Activated effector memory CD4-positive, alpha-beta T cell treated with anti-CD3 and anti-CD28 coated beads, Interleukin-2, amount 50 U/mL, for 16 hours (primary cell): ENCODE measurements at regions not wholly inside any gene's neighbourhood (a gene's known extent, or its start where the extent isn't known, plus 50 kb on each side); places are given as distances from the start of the nearest gene placed in this dataset.

Experiments
- DNase-seq: peaks from one replicate; pipeline ENCODE4 v3.0.0-alpha.2; 2020

DNA sequence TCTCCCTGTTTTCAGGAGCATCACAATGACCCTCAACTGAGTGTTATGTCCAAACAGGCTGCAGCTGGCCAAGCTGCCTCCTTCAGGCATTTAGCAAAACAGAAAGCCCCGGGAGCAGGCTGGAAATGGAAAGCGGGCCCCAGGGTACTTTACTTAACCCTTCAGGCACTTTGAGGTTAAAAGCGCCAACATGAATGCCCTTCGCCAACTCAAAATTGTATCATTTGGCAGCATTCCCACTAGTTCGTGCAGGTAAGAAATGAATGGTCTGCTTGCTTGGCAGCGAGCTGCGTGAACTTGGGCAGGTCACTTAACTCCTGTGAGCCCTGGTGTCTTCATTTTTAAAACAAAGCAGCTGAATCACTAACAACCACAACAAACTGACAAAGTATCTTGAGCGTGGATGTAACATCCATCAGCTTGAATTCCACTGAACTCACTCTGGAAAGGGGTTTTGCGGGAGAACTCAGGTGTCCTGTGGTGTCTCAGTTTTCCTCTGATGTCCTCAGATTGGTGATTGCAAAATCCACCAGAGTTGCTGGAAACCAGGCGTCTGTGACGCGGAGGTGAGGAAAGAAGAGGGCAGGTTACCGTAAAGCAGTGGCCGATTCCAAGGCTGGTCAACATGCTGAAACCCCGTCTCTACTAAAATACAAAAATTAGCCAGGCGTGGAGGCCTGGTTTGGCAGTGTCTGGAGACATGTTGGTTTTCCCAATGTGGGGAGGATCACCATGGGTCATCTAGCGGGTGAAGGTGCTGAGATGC is 118.8 kb upstream of the ZNF217 start:
- no peak for DNase-seq

GRCh38 chr20:53711333-53712211 is 117.9 kb upstream of the ZNF217 start:
- no peak for DNase-seq

DNA sequence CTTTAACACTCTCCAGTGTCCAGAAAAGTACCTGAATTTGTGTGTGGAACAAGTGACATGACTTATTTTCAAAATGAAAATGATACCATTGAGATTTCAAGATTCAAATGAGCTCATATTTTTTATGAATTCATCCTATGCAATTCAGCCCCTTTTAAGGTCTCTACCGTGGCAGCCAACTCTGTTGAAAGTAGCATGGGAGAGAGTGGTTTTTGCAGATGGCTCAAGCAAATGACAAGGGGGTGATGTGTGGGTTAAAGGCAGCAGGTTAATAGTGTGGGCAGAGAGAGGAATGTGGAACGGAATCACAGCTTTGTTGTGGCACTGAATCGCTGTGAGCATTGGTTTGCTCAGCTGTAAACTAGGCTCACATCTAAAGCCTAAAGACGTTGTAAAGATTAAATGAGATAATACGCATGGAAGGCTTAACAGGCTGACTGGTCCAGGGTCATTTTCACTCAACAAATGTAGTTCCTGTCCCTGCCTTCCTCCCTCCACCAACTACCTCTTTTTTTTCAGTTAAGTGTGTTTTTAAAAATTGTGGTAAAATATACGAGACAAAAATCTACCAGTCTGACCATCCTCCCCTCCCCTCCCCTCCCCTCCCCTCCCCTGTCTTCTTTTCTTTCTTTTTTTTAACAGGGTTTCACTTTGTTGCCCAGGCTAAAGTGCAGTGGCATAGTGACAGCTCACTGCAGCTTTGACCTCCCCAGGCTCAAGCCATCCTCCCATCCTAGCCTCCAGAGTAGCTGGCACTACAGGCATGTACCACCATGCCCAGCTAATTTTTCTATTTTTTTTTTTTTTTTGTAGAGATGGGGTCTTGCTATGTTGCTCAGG is 114.7 kb upstream of the ZNF217 start:
- DNase-seq: peak; percentile 70

DNA sequence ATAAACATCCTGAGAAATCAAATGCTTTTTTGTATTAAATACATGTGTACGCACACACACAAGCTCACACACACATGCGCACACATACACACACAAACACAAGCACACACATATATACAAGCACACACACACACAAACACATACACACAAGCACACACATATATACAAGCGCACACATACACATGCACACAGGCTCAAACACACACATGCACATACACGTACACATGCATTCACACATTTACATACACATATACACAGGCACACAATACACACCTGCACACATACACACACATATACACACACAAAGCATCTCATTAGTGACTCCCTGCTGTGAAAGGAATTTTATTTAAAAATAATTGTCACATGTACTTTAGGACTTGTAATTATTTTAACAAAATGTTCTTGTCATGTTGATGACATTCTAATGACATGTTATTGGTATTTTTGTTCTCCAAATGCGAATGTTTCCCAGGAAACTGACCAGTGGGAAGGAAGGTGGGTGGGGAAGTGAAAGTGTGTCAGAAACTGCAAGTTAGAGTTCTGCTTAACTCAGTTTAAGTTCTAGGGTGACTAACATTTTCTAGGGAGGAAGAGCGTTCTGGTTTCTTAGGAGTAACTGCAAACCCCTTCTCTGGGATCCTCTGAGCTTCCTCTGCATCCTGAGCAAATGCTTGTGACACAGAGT is 113.9 kb upstream of the ZNF217 start:
- DNase-seq: no peak

GRCh38 chr20:53706466-53707370 is 113.1 kb upstream of the ZNF217 start:
- no peak for DNase-seq

- no peak for DNase-seq
Observed at GRCh38 chr20:53706008-53706465, 112.4 kb upstream of the ZNF217 start.

DNA sequence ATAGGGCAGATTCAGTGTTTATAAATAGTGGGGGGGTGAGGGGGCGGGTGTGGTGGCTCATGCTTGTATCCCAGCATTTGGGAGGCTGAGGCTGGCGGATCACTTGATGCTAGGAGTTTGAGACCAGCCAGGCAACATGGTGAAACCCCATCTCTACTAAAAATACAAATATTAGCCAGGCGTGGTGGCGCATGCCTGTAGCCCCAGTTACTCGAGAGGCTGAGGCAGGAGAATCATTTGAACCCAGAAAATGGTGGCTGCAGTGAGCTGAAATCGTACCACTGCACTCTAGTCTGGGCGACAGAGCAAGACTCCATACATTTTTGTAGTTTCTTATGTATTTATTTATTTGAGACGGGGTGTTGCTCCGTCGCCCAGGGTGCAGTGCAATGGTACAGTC is 109.0 kb upstream of the ZNF217 start:
- DNase-seq: no peak

DNA sequence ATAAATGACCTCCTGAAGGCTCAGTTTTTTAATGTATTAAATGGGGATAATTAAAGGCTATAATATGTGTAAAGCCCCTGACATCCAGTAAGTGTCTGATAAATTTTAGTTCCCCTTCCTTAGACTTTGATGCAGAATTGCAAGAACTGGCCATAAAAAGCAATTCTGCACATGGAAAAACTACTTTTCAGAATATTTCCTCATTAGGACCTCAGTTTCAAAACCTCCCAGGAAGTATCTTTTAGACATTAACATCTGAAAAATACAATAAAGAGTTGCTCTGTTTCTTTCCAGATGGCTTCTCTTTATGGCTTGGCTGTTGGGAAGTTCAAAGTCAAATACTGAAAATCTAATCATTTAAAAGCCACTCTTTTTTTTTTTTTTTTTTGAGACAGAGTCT is 106.3 kb upstream of the ZNF217 start:
- no peak for DNase-seq

- DNase-seq: no peak
Observed at GRCh38 chr20:53699085-53699674, 105.5 kb upstream of the ZNF217 start.

DNA sequence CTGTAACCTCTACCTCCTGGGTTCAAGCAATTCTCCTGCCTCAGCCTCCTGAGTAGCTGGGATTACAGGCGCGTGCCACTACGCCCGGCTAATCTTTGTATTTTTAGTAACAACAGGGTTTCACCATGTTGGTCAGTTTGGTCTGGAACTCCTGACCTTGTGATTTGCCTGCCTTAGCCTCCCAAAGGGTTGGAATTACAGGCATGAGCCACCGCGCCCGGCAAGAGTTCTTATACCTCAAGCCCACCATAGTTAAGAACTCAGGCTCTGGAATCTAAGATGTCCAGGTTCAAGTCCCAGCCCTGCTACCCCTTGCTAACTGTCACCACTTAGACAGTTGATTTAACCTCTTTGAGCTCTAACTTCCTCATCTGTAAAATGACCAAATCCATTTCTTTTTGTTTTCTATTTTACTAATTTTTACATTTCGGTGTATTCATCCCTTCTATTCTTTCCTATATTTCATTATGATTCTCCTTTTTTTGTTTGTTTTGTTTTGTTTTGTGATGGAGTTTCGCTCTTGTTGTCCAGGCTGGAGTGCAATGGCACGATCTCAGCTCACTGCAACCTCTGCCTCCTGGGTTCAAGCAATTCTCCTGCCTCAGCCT is 104.8 kb upstream of the ZNF217 start:
- DNase-seq: no peak

GRCh38 chr20:53695797-53696527 is 102.3 kb upstream of the ZNF217 start:
- DNase-seq: no peak

DNA sequence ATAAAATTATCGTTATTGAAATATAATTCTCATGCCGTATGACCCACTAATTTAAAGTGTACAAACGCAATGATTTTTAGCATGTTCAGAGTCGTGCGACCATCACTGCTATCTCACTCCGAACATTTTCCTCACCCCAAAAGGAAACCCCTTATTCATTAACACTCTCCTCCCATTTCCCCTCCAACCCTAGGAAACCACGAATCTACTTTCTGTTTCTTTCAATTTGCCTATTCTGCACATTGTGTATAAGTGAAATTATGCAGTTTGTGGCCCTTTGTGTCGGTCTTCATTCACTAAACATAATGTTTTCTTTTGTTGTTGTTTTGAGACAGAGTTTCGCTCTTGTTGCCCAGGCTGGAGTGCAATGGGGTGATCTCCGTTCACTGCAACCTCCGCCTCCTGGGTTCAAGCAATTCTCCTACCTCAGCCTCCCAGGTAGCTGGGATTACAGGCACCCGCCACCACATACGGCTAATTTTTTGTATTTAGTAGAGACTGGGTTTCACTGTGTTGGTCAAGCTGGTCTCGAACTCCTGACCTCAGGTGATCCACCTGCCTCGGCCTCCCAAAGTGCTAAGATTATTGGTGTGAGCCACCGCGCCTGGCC is 99.7 kb upstream of the ZNF217 start:
- no peak for DNase-seq

- DNase-seq: no peak
Observed at GRCh38 chr20:53692465-53693067, 98.9 kb upstream of the ZNF217 start.

DNA sequence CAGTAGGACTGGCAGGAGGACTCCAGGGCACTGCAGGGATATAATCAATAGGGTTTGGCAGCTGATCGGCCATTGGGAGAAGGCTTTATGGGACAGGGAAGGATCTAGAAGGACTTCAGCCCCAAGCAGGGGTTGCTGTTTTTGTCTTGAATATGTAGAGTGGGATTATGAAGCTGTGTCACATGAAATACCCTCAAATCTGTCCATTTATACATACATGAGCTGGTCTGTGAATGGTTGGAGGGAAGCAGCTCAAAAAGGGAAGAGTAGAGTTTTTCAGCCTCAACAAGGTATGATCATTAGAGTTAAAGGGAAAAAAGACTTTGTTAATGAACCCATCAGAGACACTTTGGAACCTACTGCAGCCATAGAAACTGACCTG is 98.2 kb upstream of the ZNF217 start:
- no peak for DNase-seq

DNA sequence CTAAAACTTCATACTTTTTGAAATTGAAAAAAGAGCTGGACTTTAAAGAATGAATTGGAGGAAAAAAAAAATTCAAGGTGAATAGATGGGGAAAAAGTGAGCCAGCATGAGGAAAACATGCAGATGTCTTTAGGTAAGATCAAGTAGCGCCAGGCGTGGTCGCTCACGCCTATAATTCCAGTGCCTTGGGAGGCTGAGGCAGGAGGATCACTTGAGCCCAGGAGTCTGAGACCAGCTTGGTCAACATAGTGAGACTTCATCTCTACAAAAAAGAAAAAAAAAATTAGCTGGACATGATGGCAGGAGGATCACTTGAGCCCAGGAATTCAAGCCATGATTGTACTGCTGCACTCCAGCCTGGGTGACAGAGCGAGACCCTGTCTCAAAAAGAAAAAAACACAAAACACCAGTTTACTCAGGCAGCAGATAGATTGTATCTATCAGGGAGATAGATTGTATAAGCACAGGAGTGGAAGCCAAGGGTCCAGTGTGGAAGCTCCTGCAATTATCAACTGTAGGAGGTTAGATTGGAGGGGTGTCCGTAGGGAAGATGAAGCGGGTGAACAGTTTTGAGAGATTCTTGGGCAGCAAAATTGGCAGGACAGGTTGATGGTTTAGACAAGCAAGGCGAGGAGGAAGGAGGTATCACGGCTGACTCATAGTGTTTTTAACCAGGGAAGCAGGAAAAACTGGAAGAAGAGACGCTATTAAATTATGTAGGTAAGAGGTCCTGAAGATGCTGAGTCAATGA is 97.6 kb upstream of the ZNF217 start:
- DNase-seq: peak; percentile 16

- DNase-seq: no peak
Observed at GRCh38 chr20:53688085-53688484, 94.4 kb upstream of the ZNF217 start.

DNA sequence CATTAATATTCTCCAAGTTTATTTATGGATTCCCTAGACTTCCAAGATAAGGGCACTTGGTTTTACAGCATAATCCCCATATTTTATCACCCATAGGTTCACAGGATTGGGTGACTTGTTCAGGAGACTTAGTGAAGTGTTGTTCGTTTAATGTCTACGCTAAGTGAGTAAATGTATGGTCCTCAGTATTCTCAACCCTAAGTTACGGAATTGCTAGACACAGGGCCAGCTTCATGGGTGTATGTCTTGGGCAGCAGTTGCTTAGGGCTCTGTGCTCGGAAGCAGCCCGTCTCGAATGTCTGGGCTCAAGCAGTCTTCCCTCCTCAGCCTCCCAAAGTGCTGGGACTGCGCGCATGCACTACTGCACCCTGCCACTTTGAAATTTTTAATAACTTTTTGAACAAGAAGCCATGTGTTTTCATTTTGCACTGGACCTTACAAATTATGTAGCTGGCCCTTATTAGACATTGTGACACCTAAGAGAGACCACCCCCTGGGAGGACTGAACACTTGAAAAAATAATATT is 91.5 kb upstream of the ZNF217 start:
- peak; percentile 34 for DNase-seq

DNA sequence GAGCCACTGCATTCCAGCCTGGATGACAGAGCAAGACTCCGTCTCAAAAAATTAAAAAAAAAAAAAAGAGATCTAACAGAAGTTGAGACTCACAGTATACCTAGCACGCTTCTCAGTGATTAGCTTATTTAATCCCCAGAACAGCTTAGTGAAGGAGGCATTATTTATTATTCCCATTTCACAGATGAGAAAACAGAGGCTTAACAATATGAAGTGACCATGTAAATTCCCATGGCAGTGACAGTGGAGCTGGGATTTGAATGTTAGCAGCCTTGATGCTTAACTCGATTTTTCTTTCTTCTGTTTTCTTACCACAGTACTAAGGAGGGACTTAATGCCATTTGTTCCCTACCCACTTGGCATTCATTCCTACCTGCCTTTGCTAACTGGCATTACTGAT is 89.9 kb upstream of the ZNF217 start:
- DNase-seq: no peak
